RKO (cell line): ENCODE measurements at regions not wholly inside any gene's neighbourhood (a gene's known extent, or its start where the extent isn't known, plus 50 kb on each side); places are given as distances from the start of the nearest gene placed in this dataset.

Experiments used
- DNase-seq: peaks from one replicate; pipeline ENCODE4 v3.0.0-alpha.2; 2016; ENCODE audit warnings: low spot score

DNA sequence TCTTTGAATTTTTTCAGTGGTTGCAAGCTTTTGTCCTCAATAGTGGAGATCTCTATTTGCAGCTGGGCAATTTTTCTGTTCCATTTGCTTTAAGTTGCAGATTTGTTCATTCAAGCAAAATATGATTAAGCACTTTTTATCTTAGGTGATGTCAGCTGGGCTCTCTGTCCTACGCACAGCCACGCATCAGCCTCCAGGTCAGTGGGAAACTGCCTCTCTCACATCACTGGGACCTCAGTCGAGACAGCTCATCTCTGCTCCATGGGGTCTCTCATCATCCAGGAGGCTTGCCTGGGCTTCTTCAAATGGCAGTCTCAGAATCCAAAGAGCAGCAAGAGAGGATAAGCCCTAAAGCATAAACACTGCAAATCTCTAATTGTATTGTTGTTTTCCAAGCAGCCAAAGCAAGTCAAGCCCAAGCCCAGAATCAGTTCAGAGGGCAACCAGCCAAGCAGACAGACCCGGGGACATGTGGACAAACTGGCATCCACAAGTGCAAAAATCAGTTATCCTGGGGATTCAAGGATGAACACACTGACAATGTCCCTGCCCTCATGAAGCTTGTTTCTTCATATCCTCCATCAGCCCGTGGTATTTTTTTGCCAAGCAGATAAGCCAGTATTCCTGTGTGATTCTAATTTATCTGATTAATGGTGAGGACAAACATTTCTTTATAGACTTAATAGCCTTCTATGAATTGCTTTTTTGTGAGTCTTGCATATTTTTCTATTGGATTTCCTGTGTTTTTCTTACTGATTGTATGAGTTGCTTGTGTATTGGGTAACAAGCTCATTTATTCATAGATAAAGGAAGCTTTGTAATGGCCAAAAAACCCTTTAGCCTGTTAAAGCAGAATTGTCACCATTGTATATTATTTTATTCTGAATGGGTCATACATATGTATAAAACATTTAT, 262.5 kb downstream of the GXYLT1 start:
- DNase-seq: no peak

DNA sequence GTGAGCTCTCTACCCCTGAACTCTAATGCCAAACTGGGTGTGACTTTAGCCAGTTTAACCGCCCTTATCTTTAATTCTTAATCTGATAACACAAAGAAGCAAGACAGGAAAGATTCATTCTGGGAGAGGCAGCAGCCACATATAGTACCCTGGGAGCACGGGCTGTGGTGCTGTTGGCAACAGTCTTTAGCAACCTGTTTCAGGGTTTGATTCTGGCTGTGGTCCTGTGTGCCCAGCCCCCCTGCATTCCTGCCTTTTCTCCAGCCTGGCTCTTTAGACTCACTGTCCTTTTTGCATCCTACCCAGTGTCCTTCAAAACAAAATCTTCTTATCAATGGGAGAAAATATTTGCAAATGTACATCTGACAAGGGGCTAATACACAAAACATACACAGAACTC, 275.2 kb downstream of the GXYLT1 start:
- DNase-seq: no peak

DNA sequence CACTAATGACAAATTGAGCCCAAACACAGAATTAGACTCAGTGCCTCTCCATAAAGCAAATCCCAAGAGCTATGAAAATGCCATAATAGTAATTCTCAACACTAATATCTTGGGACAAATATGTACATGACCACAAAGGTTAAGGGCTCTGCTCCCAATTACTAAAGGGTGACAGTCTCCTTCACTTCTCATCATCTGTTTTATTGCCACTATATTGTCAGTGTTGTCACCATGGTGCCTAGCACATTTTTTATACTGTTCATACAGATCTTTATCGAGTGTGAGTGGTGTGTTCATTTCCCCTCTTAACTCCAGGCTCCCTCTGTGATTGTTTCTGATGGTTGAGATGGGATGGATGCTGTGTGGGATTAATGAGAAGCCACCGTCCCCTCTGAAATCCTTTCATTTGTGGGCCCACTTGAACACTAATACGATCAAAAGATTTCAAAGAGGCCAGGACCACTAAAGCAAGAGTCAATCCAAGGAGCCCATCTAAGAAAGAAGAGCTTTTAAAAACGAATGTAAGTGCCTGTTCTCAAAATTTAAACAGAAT, 277.7 kb downstream of the GXYLT1 start:
- no peak for DNase-seq

DNA sequence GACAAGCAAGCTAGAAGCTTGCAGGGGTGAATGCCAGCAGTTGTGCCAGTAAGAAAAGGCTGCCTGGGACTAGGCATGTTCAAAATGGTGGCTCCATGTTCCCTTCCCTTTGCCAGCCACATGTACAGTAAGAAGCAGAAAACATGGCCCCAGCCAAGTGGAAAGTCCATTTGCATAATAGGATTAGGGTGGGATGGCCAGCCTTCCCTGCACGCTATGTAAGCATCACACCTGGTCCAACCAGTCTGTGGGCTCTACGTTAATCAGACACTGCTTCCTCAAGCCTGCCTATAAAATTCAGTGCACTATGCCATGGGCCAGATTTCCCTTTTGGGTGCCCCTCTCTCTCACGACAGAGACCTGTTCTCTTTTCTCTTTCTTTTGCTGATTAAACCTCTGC, 288.4 kb downstream of the GXYLT1 start:
- no peak for DNase-seq

DNA sequence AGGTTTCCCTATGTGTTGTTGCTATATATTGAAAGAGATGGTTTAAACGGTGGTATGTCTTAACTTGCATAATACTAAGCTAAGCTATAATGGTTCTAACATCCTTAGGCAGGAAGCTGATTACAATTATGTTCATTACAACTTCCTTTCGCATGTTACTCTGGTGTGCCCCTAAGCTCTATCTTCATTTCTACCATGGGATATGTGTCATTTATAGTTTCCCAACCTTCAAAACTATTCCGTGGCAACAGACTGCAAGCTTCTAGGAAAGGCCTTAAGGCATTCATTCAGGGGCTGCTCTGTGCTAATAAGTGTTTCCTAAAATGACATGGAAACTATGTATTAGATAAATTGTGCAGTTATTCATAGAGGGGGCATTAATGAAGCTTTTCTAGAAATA, 294.6 kb downstream of the GXYLT1 start:
- DNase-seq: no peak

DNA sequence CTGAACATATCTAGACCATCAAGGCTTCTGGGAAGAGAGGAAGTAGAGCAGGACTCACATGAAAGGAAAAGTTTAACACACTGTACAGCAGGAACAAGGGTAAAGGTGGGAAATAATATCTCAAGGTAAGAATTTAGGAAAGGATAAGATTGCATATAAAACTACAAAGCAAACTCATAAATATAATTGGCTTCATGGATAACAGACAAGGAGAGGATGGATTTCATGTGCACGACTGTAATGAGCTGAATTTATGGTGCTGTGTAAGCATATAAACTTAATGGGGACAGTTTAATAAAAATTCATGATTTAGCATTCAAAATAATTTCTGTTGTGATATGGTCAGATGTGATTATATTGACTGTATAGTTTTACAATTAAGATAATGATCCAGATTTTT, 298.0 kb downstream of the GXYLT1 start:
- no peak for DNase-seq

DNA sequence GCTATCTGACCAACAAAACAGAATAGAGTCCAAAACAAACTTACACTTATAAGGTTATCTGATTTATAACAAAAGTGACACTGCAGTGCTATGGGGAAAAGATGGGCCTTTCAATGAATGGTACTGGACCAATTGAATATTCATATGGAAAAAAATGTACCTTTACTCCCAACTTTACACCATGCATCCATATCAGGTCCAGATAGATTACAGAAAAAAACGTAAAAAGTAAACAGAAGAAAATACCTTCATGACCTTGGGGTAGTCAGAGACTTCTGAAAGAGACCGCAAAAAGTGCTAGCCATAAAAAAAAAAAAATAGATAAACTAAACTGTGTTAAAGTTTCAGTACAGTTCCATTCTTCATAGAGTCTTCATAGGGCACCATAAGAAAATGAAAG, 308.3 kb downstream of the GXYLT1 start:
- no peak for DNase-seq

DNA sequence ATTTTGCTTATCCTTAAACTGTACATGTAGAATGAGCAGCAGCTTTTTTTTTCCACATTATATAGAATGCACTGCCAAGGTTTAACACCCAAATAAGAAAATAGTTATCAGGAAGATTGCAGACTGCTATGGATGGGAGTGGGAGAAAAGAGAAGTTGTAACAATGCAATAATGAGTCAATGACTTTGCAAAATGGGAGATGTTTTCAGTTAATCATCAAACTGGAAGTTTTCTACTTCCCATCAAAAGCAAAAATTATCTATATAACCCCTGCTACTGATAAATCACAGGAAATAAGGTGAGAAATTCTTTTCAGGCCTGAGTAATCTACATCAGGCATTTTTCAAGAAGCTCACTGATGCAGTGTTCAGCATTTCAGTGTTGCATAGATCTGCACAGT, 309.1 kb downstream of the GXYLT1 start:
- no peak for DNase-seq

DNA sequence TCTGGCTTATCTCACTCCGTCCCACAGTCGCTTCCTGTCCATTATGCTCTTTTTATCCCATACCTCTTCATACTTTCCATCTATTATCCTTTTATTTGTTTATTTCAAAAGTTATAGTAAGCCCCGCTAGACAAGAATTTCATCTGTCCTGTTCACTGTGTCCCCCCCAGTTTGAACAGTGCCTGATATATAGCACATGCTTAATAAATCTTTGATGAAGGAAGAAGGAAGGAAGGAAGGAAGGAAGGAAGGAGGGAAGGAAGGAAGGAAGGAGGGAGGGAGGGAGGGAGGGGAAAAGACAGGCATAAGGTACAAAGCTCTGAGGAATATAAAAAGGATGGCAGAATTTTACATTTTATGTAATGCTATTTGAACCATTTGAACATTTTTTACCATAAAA, 324.7 kb downstream of the GXYLT1 start:
- no peak for DNase-seq

DNA sequence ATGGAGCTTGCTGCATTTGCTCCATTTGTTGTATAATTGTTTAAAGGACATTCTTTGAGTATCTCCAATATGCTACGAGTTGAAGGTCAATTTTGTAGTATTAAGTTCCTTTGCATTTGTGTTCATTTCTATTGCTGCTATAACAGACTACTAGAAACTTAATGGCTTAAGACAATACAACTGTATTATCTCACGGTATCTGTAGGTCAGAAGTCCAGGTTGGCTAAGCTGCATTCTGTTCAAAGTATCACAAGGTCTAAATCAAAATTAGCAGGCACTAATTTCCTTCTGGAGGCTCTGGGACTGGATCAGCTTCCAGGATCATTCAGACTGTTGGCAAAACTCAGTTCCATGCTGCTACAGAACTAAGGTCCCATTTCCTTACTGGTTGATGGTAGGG, 340.6 kb downstream of the GXYLT1 start:
- DNase-seq: no peak

DNA sequence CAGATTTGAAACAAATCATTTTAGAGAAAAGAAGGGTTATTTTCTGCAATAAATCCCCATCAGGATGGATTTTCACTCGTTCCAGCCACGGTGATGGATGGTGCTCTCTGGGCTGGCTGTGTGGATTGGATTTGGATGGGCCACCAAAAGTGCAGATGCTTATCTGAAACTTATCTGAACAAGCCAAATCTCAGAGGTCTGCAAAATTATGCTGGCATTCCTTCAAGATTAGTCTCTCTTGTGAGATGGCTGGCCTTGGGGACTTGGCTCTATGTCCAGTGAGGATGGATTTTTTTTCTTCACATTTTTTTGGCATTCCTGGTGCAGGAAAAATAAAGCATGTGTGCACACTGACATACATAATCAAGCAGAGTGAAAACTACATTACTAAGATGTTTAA, 341.9 kb downstream of the GXYLT1 start:
- no peak for DNase-seq

DNA sequence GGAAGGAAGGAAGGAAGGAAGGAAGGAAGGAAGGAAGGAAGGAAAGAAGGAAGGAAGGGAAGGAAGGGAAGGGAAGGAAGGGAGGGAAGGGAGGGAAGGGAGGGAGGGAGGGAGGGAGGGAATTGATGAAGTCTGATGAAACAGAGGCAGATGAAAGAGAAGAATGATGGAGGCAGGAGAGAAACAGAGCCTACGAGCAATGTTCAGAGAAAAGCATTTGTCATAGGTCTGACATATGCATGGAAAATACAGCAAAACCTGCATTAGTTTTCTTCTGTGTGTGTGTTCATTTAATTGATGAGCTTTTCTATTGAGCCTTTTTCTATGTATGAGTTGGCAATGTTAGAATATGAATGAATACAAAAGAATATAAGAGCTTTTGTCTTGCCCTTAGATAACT, 343.4 kb downstream of the GXYLT1 start:
- no peak for DNase-seq

DNA sequence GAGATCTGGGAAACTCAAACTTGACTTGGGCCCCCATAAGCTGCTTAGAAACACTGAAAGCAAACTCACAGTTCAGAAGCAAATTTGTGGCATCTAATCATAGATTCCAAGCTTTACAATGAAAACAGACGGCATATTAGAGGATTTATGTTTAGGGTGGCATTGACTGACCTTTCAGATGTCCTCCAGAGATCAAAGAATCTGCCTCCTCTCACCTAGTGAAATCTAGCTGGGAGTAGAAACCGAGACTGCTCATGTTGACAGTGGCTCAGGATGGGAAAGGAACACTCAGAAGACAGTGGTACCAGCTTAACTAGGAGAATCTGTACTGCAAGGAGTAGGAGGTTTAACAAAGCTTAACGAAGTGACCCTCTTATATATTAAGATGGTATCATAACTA, 345.0 kb downstream of the GXYLT1 start:
- no peak for DNase-seq

DNA sequence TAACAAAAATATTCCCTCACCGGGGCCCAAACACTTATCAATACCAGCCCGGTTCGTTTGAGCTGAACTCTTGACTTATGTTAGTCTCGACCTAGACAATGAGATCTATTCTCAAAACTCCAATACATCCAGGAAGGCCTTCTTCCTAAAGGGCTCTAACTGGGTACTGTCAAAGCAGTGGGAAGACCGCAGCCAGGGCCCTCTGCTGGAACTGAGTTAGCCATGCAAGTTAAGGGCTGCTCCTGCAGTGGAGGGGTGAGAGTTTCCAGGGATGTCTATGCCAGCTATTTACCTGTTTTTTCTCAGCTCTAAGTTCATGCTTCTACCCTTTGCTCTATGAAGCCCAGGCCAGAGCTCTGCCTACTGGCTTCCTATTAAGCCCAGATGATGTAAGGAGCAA, 348.8 kb downstream of the GXYLT1 start:
- DNase-seq: no peak

DNA sequence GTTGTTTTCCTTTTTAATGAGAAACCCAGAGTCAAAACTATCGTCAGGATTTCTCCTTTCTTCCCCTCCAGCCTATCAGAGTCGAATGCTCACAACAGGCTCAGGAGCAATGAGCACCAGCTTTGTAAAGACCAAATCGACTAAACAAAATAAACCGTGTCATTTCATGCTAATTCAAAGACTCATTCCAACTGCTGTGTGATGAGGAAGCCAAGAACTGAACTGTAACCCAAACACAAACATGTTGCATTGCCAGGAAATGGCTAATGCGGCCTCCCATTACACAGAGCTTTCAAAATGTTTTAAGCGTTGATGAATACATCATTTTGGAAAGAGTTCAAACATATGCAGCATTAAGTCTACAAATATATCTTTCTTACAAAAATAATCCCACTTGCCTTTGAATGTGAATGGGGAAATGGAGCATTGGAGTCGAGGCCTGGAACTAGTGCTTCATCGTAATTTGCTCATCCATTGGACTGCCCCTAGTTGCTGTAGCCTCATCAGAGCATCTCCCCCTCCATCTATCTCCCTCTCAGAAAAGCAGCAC, 349.5 kb downstream of the GXYLT1 start:
- DNase-seq: no peak

DNA sequence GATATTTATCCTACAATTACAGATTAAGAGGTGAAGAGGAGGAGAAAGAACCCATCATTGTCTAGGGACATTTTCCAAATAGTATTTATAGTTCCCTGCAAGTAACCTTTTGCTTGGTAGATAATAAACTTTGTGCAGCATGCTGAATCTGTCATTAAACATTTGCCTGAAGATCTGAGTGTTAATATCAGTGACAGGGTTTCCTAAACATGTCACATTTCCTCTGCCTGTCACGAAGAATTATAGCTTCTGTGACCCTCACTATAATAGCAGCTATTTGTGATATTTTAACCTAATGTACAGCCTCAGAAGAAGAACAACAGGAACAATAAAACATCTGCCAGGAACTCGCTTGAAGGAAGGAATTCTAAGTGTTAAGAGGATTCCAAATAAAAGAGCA, 350.3 kb downstream of the GXYLT1 start:
- DNase-seq: no peak

DNA sequence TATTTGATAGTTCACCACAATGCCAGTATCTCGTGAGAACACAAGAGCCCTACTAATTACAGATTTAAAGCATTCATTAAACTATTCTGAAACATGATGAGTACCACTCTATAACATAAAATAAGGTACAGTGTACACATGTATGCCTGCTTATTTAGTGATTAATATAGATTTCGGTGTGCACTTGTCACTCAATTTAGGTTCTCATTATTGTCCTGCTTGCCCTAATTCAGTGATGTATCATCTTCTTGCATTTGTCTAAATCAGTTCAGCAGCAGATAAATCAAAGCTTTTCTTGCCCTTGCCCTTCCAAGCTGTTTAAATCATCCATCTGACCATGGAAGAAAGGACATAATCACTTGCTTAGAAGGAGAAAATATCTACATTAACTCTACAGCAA, 359.7 kb downstream of the GXYLT1 start:
- DNase-seq: no peak

DNA sequence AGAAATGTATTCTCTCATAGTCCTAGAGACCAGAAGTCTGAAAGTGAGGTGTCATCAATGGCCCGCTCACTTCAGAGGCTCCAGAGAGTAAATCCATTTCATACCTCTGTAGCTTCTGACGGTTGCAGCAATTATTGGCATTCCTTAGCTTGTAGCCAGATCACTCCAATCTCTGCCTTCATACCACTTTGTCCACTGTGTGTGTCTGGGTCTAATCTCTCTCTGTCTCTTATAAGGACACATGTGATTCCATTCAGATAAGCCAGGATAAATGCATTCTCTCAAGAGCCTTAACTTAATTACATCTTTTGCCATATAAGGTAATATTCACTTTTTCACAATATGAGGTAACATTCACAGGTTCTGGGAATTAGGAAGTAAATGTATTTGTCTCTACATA, 365.7 kb downstream of the GXYLT1 start:
- DNase-seq: no peak

DNA sequence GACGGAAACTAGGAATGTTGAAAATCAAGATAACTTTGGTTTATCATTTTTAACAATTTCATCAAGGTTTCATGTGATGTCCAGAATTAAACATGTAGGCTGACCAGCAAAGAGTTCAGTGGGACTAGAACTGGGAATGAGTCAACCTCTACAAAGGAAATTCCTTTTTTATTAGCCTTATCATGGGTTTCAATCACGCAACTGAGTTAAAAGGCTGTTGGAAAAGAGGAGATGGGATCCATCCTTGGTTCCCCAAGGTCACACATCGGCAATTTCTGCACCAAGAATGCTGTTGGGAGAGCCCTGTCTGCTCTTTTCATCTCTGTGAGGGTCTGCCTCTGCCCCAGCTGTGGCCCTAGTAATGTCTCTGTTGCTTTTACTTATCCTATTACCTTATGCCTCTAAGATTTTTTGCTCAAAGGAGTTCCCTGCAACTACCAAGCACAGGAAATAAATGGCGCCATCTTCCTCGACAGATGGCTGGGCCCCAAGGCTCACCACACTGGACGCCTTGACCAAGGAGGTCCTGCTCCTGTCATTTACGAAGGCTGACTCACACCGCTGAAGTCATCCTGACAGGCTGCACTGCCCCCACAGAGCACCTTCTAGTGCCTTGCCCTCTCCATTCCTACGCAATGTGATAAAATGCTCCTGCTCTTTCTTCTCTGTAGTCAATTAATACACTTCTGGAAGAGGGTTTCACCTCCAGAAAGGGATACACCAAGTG, 367.4 kb downstream of the GXYLT1 start:
- peak; percentile 3 for DNase-seq

DNA sequence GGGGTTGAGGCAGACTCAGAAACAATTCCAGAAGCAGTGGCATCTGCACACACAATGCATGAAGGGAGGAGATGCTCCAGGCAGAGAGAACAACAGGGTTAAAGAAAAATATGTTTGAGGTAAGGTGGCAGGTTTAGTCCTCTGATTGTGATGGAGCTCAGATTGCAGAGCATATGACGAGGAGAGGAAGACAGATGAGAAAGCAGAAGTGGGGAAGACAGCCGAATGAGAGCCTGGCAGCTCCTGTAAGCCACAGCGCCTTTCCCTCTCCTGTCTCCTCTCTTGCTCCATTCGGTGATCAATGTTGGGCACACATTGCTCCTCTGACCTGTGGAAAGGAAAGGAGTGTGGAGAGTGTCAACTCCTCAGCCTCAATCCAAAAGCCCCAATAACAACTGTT, 372.2 kb downstream of the GXYLT1 start:
- DNase-seq: no peak

DNA sequence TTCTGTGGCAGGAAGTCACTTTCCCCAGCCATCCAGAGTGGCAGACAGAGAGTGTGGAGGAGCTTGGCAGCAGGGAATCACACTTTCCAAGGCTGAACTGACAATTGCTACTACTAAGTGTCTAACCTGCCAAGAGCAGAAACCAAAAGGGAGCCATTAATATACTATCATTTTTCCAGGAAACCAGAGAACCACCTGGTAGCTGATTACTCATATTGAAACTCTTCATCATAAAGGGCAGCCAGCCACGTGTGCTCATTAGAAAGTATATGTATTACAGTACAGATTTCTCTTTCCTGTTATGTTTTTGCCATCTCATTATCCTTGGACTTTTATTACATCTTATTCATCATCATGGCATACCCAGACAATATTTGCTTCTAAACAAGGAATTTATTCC, 374.9 kb downstream of the GXYLT1 start:
- DNase-seq: no peak

DNA sequence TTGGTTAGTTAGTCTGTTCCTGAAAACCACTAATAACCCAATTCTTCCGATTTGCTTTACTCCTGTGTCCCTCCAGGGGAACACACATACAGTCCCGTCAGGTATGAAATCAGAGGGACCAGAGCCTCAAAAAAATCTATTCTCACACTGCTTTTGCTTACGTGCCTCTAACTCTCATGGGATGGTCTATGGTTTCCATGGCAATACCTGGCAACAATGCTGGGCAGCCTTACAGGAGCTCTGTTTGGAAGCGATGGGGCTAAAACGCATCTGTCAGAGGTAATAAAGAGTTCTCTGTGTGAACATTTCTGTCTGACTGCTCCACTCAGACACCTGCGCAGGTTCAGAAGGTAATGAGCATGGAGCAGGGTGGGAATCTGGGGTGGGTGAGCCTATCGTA, 376.2 kb downstream of the GXYLT1 start:
- no peak for DNase-seq

DNA sequence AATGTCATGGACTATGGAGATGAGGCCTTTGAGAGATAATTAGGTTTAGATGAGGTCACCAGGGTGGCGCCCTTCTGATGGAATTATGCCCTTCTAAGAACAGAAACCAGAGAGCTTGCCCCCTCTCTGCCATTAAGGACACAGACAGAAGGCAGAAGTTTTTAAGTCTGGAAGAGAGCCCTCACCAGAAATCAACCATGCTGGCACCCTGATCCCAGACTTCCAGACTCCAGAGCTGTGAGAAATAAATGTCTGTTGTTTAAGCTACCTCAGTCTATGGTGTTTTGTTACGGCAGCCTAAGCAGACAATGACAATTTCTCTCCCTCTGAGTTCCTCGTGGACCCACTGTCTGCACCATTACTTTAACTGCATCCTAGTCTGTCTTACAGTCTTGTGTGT, 382.0 kb downstream of the GXYLT1 start:
- no peak for DNase-seq
